ENCODE measurements at regions not wholly inside any gene's neighbourhood (a gene's known extent, or its start where the extent isn't known, plus 50 kb on each side); places are given as distances from the start of the nearest gene placed in this dataset.

DNA sequence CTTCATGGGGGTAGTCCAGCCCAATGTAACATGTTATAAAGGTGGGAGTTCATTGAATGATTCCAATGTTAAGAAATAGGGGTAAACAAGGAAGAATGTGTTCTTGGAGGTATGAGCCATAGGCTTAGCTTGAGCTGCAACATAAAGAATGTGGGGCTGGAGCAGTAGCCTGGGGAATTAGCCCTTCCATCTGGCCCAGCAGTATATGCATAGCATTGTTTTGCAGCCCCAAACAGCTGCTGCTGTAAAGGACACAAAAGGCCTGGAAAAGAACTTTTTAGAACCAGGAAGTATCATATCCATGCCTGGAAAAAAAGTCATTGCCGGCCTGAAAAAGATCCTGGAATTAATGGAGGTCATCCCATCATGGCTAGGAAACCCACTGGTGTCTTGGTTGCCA lies 55.8 kb upstream of the SMARCA2 start:
- Histone ChIP-seq H3K4me3 (ENCODE audit: low read depth in 1 of 3, low read length in 3 of 3) (no peak overlapping the region), H3K9me3 (ENCODE audit: control insufficient read depth in 4 of 4, low read length in 3 of 4) (no peaks in the 10 kb centered on the region), H3K27me3 (ENCODE audit: control insufficient read depth in 4 of 4, insufficient read depth in 4 of 4, low read length in 3 of 4) (no peaks in the 10 kb centered on the region), H3K9ac (ENCODE audit: low read depth in 1 of 2, low read length in 2 of 2) (no peak overlapping the region), H3K4me1 (ENCODE audit: control insufficient read depth in 4 of 4, insufficient read depth in 4 of 4, low read length in 3 of 4) (no peaks in the 10 kb centered on the region), H3K27ac (ENCODE audit: low read depth in 1 of 2, low read length in 2 of 2) (no peak overlapping the region), H3K36me3 (ENCODE audit: control insufficient read depth in 4 of 4, insufficient read depth in 3 of 4, low read depth in 1 of 4, low read length in 3 of 4) (no peaks in the 10 kb centered on the region)
- TF ChIP-seq NR2F2 (IDR thresholded peaks at IDR 0.05) (no peak), HNF4G (IDR thresholded peaks at IDR 0.05) (no peak), FOXA1 (IDR thresholded peaks at IDR 0.05) (no peak), TAF1 (conservative IDR thresholded peaks at IDR 0.05) (no peak)
- WGBS, result 87% methylated on average over 1 of the region's 1 CpG
- DNase-seq (ENCODE audit: low spot score), result no peak

DNA sequence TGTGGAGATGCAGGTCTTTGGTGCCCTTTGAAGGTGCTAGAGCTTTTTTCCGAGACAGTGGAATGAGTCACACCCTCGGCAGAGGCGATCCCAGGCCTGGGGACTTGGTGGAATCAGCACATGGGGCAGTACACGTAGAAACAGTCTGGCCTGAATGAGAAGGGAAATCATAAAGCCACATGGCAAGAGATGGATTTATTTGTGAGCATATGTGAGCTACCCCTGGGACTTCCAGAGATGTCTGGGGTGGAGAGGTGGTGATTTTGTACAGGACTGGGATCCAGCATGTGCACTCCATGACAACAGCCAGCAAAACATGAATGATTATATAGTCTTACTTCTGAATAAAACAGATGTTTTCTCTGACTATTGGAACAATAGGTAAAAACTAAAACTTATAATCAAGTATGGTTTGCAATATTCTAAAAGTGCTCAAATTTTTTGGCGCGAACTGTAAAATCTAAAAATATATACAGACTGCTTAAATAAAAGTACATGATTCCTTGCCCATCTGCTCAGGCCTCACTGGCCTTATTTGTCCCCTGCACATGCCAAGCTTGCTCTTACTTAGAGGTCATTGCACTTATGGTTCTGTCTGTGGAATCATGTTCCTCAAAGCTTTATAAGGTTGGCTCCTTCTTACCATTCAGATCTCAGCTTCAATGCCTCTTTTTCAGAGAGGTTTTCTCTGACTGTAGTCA lies 54.7 kb upstream of the SMARCA2 start:
- Histone ChIP-seq H3K27ac (ENCODE audit: low read depth in 1 of 2, low read length in 2 of 2) (no peak overlapping the region), H3K36me3 (ENCODE audit: control insufficient read depth in 4 of 4, insufficient read depth in 3 of 4, low read depth in 1 of 4, low read length in 3 of 4) (no peaks in the 10 kb centered on the region), H3K9ac (ENCODE audit: low read depth in 1 of 2, low read length in 2 of 2) (no peak overlapping the region), H3K4me1 (ENCODE audit: control insufficient read depth in 4 of 4, insufficient read depth in 4 of 4, low read length in 3 of 4) (no peaks in the 10 kb centered on the region), H3K9me3 (ENCODE audit: control insufficient read depth in 4 of 4, low read length in 3 of 4) (no peaks in the 10 kb centered on the region), H3K4me3 (ENCODE audit: low read depth in 1 of 3, low read length in 3 of 3) (no peak overlapping the region), H3K27me3 (ENCODE audit: control insufficient read depth in 4 of 4, insufficient read depth in 4 of 4, low read length in 3 of 4) (no peaks in the 10 kb centered on the region)
- no peak for DNase-seq (ENCODE audit: low spot score)
- 73% methylated on average over 6 of the region's 6 CpGs for WGBS
- no peak for TF ChIP-seq JUND (IDR thresholded peaks at IDR 0.05)
- peak; percentile 13 to 17 for TF ChIP-seq RXRA (IDR thresholded peaks at IDR 0.05)
- no peak for TF ChIP-seq SP1 (IDR thresholded peaks at IDR 0.05)
- no peak for TF ChIP-seq FOXA1 (IDR thresholded peaks at IDR 0.05)
- no peak for TF ChIP-seq HNF4A (conservative IDR thresholded peaks at IDR 0.05)
- no peak for TF ChIP-seq NR2F2 (IDR thresholded peaks at IDR 0.05)
- TF ChIP-seq EGR1 (IDR thresholded peaks at IDR 0.05; ENCODE audit: low read depth in 2 of 2), result no peak
- TF ChIP-seq, protein P1, sequence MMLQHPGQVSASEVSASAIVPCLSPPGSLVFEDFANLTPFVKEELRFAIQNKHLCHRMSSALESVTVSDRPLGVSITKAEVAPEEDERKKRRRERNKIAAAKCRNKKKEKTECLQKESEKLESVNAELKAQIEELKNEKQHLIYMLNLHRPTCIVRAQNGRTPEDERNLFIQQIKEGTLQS (IDR thresholded peaks at IDR 0.05), result no peak

DNA sequence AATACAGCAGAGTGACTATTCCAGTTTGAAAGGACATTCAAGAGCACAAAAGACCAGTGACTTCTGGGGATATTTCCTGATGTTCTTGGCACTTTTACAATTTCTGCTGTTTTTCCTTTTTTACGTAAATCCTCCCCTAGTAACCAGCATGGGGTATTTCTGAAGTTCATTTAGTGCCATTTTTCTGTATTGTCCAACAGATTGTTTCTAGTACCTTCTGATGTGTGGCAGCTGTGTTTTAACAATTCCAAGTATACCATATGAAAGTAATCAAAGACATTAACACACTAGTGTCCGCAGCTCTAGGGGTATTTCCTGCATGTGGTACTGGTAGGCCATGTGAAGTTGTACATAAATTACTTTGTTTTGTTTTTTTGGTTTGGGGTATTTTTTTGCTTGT lies 53.0 kb upstream of the SMARCA2 start:
- DNase-seq (ENCODE audit: low spot score), result no peak
- WGBS, result 79% methylated on average over 2 of the region's 2 CpGs
- TF ChIP-seq HNF4A (conservative IDR thresholded peaks at IDR 0.05), result no peak
- TF ChIP-seq, protein P2, sequence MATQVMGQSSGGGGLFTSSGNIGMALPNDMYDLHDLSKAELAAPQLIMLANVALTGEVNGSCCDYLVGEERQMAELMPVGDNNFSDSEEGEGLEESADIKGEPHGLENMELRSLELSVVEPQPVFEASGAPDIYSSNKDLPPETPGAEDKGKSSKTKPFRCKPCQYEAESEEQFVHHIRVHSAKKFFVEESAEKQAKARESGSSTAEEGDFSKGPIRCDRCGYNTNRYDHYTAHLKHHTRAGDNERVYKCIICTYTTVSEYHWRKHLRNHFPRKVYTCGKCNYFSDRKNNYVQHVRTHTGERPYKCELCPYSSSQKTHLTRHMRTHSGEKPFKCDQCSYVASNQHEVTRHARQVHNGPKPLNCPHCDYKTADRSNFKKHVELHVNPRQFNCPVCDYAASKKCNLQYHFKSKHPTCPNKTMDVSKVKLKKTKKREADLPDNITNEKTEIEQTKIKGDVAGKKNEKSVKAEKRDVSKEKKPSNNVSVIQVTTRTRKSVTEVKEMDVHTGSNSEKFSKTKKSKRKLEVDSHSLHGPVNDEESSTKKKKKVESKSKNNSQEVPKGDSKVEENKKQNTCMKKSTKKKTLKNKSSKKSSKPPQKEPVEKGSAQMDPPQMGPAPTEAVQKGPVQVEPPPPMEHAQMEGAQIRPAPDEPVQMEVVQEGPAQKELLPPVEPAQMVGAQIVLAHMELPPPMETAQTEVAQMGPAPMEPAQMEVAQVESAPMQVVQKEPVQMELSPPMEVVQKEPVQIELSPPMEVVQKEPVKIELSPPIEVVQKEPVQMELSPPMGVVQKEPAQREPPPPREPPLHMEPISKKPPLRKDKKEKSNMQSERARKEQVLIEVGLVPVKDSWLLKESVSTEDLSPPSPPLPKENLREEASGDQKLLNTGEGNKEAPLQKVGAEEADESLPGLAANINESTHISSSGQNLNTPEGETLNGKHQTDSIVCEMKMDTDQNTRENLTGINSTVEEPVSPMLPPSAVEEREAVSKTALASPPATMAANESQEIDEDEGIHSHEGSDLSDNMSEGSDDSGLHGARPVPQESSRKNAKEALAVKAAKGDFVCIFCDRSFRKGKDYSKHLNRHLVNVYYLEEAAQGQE (IDR thresholded peaks at IDR 0.05), result no peak
- TF ChIP-seq FOXA1 (IDR thresholded peaks at IDR 0.05), result no peak
- no peak for TF ChIP-seq GABPA (IDR thresholded peaks at IDR 0.05 in 1 of 2, conservative IDR thresholded peaks at IDR 0.05 in 1 of 2)
- TF ChIP-seq NR2F2 (IDR thresholded peaks at IDR 0.05), result no peak
- no peak for TF ChIP-seq FOXA2 (IDR thresholded peaks at IDR 0.05)
- TF ChIP-seq TAF1 (conservative IDR thresholded peaks at IDR 0.05), result no peak
- TF ChIP-seq HNF4G (IDR thresholded peaks at IDR 0.05), result no peak
- TF ChIP-seq RAD21 (IDR thresholded peaks at IDR 0.05), result no peak
- no peak for TF ChIP-seq JUND (IDR thresholded peaks at IDR 0.05)
- TF ChIP-seq, protein P1 (IDR thresholded peaks at IDR 0.05), result no peak
- TF ChIP-seq, protein P3, sequence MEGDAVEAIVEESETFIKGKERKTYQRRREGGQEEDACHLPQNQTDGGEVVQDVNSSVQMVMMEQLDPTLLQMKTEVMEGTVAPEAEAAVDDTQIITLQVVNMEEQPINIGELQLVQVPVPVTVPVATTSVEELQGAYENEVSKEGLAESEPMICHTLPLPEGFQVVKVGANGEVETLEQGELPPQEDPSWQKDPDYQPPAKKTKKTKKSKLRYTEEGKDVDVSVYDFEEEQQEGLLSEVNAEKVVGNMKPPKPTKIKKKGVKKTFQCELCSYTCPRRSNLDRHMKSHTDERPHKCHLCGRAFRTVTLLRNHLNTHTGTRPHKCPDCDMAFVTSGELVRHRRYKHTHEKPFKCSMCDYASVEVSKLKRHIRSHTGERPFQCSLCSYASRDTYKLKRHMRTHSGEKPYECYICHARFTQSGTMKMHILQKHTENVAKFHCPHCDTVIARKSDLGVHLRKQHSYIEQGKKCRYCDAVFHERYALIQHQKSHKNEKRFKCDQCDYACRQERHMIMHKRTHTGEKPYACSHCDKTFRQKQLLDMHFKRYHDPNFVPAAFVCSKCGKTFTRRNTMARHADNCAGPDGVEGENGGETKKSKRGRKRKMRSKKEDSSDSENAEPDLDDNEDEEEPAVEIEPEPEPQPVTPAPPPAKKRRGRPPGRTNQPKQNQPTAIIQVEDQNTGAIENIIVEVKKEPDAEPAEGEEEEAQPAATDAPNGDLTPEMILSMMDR (IDR thresholded peaks at IDR 0.05; ENCODE audit: low read depth, low read length, missing input control), result no peak
- TF ChIP-seq RXRA (IDR thresholded peaks at IDR 0.05), result no peak
- TF ChIP-seq SP1 (IDR thresholded peaks at IDR 0.05), result no peak
- no peak for TF ChIP-seq YY1 (IDR thresholded peaks at IDR 0.05)
- no peak for TF ChIP-seq EGR1 (IDR thresholded peaks at IDR 0.05; ENCODE audit: low read depth in 2 of 2)
- TF ChIP-seq, protein P4, sequence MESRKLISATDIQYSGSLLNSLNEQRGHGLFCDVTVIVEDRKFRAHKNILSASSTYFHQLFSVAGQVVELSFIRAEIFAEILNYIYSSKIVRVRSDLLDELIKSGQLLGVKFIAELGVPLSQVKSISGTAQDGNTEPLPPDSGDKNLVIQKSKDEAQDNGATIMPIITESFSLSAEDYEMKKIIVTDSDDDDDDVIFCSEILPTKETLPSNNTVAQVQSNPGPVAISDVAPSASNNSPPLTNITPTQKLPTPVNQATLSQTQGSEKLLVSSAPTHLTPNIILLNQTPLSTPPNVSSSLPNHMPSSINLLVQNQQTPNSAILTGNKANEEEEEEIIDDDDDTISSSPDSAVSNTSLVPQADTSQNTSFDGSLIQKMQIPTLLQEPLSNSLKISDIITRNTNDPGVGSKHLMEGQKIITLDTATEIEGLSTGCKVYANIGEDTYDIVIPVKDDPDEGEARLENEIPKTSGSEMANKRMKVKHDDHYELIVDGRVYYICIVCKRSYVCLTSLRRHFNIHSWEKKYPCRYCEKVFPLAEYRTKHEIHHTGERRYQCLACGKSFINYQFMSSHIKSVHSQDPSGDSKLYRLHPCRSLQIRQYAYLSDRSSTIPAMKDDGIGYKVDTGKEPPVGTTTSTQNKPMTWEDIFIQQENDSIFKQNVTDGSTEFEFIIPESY (IDR thresholded peaks at IDR 0.05), result no peak
- TF ChIP-seq, protein P5, sequence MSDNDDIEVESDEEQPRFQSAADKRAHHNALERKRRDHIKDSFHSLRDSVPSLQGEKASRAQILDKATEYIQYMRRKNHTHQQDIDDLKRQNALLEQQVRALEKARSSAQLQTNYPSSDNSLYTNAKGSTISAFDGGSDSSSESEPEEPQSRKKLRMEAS (IDR thresholded peaks at IDR 0.05), result no peak
- Histone ChIP-seq H3K4me1 (ENCODE audit: control insufficient read depth in 4 of 4, insufficient read depth in 4 of 4, low read length in 3 of 4) (no peaks in the 10 kb centered on the region), H3K36me3 (ENCODE audit: control insufficient read depth in 4 of 4, insufficient read depth in 3 of 4, low read depth in 1 of 4, low read length in 3 of 4) (no peaks in the 10 kb centered on the region), H3K4me3 (ENCODE audit: low read depth in 1 of 3, low read length in 3 of 3) (no peak overlapping the region), H3K27me3 (ENCODE audit: control insufficient read depth in 4 of 4, insufficient read depth in 4 of 4, low read length in 3 of 4) (no peaks in the 10 kb centered on the region), H3K9me3 (ENCODE audit: control insufficient read depth in 4 of 4, low read length in 3 of 4) (no peaks in the 10 kb centered on the region), H3K9ac (ENCODE audit: low read depth in 1 of 2, low read length in 2 of 2) (no peak overlapping the region), H3K27ac (ENCODE audit: low read depth in 1 of 2, low read length in 2 of 2) (no peak overlapping the region)

All from liver (tissue), 8 donors.